ENCODE measurements at regions not wholly inside any gene's neighbourhood (a gene's known extent, or its start where the extent isn't known, plus 50 kb on each side); places are given as distances from the start of the nearest gene placed in this dataset.

GRCh38 chr6:65989676-65990075 is 282.6 kb upstream of the EYS start:
- TF ChIP-seq CTCF (IDR thresholded peaks at IDR 0.05), result no peak
- TF ChIP-seq POLR2AphosphoS5 (IDR thresholded peaks at IDR 0.05), result no peak

All from prostate gland (tissue), 2 donors.